ENCODE measurements at regions not wholly inside any gene's neighbourhood (a gene's known extent, or its start where the extent isn't known, plus 50 kb on each side); places are given as distances from the start of the nearest gene placed in this dataset.

DNA sequence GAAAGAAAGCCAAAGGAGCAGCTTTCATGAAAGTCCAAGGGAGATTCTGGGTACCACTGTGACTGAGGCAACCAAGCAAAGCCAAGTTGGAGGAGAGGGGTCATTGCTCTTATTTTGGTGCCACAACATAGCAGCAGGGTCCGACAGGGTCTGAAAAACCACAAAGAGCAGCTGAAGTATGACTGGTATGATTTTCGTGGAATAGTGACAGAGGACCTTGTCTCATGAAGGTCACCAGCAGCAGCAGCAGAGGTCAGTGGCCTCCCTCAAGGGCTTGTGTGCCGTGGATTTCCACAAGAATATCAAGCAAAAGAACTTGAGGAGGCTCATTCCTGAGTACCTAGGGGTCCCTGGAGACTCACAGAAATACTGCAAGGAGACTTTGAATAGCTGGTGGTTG, 160.9 kb upstream of the SYT6 start:
- DNase-seq (ENCODE audit: low spot score), result no peak

DNA sequence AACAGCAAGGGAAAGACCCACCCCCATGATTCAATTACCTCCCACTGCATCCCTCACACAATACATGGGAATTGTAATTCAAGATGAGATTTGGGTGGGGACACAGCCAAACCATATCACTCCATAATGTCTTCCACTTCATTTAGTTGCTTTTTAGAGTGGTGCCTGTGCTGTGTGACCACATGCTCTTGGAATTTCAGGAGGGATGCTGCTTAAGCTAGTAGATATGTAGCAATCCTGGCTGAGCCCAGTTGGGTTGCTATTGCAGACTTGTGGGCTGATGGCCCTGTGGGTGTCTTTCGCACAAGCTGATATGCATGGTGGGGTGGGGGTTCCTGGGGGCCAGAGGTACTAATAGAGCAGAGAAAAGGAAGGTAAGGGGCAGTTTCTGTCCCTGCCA, 160.4 kb upstream of the SYT6 start:
- no peak for DNase-seq (ENCODE audit: low spot score)

DNA sequence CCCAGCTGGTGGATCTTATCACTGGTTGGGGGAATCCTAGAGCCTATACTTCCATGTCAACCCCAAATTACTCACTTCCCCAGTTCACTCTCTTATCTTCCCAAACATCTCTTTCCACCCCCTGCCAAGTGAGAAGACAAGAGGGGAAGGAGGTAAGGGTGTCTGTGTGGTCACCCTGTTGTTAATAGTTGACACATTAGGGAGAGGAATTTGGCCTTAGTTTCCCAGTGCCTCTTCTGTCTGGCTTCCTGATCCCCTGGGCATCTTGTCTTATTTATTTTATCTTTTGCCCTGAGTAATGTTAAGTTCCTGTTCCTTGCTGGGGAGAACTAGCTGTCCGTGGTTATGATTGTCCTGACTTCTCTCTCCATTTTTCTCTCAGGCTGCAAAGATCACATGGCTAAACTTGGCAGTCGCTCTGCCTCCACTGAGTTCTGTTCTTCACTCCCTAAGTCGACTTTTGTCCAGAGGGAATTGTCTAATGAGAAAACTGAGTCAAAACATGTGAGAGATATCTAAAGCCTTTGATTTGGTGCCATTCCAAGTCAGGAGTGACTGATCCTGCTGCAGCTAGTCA, 157.1 kb upstream of the SYT6 start:
- no peak for DNase-seq (ENCODE audit: low spot score)

DNA sequence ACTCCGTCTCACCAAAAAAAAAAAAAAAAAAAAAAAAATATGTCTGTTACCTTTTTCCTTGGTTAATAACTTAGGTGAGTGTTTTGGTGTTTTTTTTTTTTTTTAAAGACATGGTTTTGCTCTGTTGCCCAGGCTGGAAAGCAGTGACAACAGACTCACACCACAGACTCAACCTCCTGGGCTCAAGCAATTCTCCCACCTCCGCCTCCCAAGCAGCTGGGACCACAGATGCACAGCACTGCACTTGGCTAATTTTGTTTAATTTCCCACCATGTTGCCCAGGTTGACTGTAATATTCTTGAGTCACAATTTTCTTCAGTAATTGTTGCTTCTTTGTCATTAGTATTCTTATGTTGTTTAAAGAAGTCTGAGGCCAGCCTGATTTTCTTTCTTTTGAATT, 149.2 kb upstream of the SYT6 start:
- no peak for DNase-seq (ENCODE audit: low spot score)

DNA sequence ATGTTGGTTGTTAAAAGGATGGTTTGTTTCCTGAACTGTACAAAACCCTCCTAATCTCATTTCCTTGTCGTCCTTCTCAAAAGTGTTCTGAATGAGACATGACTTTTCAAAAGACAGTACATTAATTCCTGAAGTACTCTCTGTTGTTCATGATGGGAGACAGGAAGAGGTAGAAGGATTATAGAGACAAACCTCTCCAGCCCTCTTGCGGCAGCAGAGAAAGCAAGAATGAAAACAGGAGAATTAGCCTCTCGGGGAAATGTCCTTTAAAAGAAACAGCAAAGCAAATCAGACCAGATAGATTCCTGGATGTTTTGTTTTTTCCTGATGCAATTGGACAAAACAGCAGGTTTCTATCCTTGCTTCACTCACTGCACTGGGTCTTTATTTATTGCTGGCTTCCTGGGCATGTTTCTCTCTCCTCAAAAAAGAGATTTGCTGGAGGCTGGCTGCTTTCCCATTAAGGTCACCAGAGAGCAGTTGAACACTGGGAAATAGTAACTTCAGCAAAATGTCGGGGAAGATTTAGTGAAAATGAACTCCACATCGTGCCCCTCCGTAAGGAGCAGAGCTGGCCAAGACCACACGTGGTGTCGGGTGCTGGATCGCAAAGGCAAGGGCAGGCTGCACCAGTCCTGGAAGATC, 145.8 kb upstream of the SYT6 start:
- DNase-seq (ENCODE audit: low spot score), result no peak

DNA sequence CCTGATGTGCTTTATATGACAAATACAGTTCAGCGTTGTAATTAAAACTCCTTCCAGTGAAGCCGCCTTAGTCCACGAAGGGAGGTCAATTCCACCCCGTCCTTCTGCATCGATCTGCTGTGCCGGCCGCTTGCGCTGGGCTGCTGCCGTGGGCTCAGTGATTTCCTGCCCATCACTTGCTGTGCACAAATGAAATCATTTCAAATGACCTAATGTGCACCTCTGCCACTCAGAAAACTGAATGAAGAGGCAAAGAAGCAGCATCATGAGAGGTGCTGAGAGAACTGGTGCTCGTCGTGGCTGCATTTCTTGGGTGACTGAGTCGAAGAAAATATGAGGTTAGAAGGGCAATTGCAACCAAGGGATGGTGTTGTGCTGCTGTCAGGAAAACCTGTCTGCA, 144.3 kb upstream of the SYT6 start:
- no peak for DNase-seq (ENCODE audit: low spot score)

DNA sequence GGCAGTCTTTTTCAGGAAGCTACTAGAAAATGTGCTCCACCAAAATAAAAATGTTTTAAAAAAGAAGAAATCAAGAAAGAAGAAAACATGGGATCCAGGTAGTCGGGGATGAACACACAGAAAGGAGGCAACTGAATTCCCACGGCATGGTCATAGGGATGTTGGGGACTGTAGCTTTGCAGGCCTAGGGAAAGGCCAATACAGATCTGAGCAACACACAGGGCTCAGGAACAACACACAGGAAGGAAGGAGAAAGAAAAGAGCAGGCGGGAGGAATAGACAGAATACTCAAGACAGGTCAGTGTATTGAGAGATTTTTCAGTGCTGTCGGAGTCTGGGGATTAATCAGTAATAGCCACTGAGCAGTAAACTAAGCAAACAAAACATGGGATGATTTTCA, 142.7 kb upstream of the SYT6 start:
- DNase-seq (ENCODE audit: low spot score), result no peak

DNA sequence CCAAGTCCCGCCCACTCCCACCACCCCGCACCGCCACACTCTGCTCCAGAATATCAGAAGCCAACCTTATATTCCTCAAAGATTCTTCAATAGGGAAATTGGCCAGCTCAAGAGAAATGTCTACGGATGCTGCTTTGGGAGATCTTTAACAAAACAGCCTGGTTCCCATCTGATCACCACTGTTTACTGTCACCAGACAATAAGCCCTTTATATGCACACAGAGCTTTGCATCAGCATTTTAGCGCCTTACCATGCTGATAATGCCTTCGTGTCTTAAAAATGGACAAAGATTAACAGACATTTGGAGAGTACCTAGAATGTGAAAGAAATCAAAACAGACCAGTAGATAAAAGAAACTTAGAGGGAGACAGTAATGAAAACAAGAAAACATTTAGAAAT, 141.7 kb upstream of the SYT6 start:
- DNase-seq (ENCODE audit: low spot score), result no peak

DNA sequence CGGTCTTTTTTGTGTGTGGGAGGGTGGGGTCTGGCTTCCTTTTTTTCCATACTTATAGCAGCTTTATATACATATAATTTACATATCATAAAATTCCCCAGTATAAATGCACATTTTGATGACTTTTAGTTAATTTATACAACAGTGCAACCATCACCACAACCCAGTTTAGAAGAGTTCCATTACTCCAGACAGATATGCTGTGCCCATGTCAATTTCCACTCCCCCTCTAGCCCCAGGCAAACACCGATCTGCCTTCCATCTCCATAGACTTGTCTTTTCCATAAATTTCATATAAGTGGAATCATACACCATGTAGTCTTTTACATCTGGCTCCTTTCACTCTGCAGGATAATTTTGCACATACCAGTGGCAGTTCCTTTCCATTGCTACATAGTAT, 139.2 kb upstream of the SYT6 start:
- no peak for DNase-seq (ENCODE audit: low spot score)

DNA sequence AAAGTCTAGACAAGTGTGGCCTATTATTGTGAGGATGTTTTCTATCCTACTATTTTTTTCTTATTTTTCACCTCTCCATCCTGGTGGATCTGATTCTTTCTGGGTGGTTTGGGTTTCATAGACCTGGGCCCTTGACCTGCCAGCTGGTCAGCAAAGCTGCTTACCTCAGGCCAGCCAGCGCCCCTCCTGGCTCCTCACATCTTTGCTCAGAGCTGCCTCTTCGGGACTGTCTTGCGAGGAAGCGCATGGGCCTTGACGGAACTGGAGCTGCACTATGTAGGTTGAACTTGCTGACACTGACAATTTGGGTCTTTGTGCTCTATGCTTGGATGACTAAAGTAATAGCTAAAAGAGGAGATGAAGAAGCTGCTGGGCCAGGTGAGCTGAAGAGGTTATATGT, 138.5 kb upstream of the SYT6 start:
- no peak for DNase-seq (ENCODE audit: low spot score)

DNA sequence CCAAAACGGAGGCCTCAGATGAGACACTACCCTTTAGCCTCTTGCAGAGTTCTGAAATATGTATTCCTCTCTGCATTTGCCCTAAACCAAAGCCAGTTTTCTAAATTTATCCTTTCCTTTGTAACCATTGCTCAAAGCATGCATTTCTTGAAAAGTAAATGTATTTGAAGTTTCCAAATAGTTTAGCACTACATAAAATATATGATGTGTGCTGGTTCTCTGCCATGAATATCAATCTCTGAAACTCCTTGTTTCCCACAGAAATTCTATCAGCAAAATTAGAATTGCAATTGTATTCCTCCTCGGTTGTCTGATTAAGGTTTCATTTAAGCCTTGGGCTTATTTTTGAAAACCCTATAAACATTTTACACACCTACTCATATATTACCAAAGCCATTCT, 137.1 kb upstream of the SYT6 start:
- no peak for DNase-seq (ENCODE audit: low spot score)

DNA sequence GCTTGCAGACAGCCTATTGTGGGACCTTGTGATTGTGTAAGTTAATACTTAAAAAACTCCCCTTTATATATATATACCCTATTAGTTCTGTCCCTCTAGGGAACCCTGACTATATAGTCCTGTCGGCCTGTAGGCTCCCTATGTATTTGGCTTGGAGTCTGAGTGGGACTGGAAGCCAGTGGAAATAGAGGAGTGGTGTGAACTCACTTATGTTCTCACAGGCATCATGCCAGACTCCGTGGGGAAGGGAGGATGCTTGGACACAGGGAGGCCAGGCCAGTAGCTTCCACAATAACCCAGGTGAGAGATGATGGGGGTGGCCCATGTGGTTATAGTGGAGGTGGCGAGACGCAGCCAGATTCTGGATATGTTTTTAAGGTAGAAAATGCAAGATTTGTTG, 136.7 kb upstream of the SYT6 start:
- DNase-seq (ENCODE audit: low spot score), result no peak

DNA sequence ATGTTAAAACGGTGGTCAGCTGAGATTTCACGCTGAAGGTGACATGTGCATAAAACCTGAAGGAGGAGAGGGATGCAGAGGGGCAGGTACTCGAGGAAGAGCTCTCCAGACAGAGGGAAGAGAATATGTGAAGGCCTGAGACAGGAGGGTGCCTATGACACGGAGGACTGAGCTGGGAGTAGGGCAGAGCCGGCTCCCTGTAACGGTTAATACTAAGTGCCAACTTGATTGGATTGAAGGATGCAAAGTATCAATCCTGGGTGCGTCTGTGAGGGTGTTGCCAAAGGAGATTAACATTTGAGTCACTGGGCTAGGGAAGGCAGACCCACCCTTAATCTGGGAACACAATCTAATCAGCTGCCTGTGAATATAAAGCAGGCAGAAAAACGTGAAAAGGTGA, 136.2 kb upstream of the SYT6 start:
- DNase-seq (ENCODE audit: low spot score), result no peak

DNA sequence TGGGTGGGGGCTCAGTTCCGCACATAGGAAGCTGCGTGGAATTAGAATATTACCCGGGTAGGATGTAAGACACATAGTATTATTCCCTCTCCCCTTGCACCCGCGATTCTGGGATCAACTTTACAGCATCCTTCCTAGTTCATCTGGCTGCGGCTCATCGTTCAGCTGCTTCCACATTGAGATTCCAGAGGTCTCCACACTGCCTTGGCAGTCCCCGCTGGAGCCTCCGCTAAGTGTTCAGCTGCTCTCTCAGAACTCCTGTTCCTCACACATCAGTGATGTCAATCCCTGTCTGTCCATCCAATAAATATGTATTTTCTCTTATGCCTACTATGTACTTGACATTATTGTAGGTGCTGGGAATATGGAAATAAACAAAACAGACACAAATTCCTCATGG, 135.6 kb upstream of the SYT6 start:
- DNase-seq (ENCODE audit: low spot score), result no peak

DNA sequence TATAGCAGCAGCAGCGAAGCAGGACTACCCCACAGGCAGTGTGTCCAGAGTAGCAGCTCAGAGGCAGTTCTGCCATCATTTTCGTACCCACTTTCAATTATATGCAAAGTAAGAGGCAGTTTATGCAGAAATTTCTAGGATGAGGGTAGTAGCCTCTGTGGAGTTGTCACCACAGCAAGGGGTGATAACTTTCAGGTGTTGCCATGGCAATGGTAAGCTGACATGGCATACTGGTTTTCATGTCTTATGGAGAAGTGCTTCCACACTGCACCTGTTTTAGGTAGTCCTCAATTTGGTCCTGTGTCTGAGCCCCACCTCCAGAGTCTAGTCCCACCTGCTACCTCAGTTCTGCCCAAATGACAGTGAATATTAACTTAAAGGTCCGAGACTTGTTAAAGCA, 133.3 kb upstream of the SYT6 start:
- no peak for DNase-seq (ENCODE audit: low spot score)

DNA sequence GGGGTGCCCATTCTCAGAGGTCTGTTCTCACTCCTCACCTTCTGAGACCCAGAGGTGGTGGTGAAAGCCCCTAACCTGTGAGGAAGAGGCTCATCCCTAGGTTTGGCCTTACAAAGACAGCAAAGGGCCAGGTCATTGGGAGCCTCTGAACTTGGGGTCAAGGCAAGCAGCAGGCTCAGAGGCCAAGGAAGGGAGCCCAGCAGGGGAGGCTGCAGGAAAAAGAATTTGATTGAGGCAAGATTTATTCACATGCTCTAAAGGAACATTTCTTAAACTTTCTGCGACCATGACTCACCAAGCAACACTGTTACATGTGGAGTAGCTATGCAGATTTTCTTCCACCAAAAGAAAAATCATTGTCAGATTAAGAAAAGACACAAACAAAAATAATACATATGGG, 132.5 kb upstream of the SYT6 start:
- no peak for DNase-seq (ENCODE audit: low spot score)

DNA sequence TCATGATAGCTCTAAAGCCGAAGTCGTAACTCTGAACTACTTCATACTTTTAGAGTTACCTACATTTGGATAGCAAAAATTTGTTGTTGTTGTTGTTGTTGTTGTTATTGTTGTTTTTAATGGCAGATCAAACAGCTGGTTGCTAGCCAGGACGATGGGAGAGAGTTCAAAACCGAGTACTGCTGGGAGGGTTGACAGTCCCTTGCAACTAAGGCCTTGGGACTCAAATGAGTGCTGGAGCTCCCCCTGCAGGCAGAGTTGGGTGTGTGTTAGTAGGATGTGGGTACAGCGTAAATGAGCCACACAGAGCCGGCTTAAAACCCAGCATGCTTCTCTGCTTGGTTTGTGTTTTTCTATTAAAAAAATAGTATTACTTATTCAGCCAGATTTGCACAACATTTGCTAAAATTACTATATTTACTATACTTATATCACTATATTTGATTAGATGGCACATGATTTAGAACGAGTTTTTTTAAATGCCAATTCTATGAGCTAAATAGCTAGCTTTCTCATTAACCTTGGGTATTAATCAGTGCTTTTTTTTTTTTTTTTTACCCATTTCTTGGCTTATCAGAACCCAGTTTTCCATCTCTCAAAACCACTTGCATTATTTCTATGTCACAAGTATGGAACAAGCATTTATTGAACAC, 129.2 kb upstream of the SYT6 start:
- peak; percentile 84 for DNase-seq (ENCODE audit: low spot score)

DNA sequence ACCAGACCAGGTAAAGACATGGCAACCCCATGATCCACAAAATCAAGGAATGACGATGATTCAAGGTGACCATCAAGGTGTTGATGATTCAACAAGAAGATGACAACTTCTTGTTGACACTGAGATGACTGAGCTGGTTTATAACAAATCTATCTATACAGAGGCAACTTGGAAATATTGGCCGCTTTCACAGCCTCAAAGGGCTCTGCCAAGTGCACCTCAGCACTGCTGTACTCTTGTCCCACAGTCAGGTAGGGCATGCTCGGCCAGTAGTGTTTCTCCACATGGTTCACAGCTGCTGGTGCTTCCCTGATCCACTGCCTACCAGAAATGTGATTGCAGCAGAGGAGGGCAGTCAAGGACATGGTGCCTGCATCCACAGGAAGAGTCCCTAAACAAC, 125.2 kb upstream of the SYT6 start:
- no peak for DNase-seq (ENCODE audit: low spot score)

DNA sequence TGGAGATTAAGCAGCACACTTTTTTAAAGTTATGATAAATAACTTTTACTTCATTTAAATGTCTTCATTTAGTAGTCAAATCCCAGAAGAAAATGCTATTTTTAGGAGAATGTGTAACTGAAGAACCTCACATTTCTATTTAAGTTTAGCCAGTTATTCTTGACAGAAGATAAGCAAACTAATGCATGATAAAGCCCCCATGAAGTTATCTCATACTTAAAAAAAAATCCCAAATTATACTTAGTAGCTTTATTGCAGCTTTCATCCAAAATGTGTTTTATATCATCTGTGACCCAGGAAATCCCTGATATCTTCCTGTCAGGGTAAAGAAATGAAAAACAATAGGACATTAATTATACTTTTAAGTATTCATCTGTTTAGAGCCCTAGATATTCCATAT, 124.8 kb upstream of the SYT6 start:
- no peak for DNase-seq (ENCODE audit: low spot score)

DNA sequence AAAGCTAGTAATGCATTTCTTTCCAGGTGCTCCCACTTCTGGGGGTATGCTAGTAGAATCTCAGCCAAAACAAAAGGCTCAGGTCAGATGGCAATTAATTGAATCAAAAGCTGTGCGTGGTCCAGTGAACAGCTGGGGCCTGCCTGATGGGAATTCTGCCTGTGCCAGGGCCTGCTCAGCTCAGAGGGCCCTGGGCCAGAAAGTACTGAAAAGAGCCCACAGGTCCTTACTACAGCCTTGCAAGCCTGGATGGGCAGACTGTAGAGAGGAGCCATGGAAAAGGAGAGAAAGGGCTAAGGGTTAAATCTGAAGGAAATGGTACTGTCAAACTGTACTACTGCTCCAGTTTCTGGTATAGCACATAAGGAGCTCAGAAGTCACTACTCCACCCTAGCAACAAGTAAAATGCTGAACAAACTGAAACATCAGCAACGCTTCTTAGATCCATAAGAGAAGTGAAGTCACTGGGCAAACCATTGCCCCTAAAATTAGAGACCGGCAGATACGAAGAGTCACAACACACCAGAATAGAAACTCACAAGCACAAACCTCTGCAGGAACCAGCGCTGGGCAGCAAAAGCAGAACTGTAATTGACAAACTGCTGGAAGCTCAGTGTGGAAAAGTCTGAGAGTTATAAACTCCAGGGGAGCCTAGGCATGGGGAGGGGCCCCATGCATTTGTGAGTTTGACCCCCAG, 121.1 kb upstream of the SYT6 start:
- no peak for DNase-seq (ENCODE audit: low spot score)

DNA sequence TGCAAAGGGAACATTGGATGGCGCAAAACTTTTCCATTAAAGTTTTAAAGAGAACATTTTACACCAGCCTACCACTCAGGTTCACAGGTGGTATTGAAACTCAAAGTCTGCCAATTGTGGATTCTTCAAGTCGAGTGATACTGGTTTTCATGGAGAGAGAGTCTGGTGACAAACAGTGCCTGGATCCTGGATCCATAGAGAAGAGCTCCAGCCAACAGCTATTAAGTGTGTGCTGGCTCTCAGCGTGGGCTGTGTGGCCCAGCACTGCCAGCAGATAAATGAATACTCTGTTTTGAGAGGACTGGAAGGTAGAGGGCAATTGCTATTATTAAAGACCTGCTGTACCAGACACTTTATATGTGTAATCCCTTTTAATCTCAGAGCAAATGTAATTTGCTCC, 118.9 kb upstream of the SYT6 start:
- DNase-seq (ENCODE audit: low spot score), result no peak

DNA sequence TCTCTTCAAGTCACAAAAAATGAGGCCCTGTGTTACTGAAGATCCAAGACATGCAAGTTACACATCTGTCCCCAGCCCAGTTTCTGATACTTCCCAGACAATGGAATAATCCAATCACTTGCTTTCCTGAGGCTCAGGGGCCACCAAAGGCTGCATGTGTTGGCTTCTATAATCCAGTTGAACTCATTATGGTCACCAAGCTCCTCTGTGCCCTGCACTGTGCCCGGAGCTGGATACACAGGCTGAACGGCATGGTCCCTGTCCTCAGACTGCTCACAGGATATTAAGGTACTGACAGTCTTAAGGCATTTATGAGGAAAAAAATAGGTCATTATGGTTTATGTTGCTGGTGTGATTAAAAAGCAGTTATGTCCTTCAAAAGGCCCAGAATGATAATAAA, 117.0 kb upstream of the SYT6 start:
- no peak for DNase-seq (ENCODE audit: low spot score)

DNA sequence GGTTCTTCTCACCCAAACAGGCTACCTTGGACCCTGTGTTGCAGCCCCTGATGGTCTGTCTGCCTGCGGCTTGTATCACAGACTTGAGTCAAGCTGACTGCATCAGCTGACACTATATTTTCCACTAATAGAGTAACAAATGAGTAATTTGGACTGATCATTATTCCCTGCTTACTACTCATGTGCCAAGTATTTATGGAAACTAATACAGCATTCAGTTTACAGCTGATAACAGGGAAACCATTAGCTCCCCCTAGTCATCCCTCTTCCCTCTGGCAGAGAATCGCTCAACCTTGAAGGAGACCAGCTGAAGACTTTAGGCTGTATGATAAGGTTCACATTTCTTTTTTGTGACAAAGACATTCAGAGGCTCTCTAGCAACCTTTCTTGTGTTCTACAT, 116.6 kb upstream of the SYT6 start:
- DNase-seq (ENCODE audit: low spot score), result no peak

DNA sequence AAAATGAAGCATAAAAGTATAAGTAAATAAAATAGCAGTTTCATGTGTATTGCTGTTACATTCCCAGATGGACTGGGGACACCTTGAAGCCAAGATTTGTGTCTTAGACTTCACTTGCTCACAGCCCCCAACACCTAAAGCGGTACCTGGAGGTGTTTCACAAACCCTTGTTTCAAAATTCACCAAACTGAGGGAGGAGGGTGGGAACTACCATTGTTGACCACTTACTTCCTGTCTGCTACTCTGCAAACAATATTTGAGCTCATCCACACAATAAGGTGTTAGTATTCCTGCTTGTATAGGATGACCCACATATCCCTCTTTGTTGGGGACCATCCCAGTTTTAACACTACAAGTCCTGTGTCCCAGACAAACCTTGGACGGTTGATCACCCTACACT, 115.9 kb upstream of the SYT6 start:
- no peak for DNase-seq (ENCODE audit: low spot score)

Measured in CD4-positive, alpha-beta T cell treated with Interleukin-2 at 100 ng/mL for 4 hours (primary cell).